DND-41 (cell line): ENCODE measurements at regions not wholly inside any gene's neighbourhood (a gene's known extent, or its start where the extent isn't known, plus 50 kb on each side); places are given as distances from the start of the nearest gene placed in this dataset.

Source experiments
- ATAC-seq: fragments of 200-7000 bp; cut with Tn5 transposase; 3 replicates; pipeline ENCODE4 v1.9.1; 2021; ENCODE audit warnings: low read depth; ENCODE audit not compliant: insufficient read depth
- DNase-seq: peaks from one replicate; pipeline ENCODE4 v3.0.0-alpha.2; 2020
- H2AFZ ChIP-seq: 2 replicates; pipeline ENCODE4 v1.6.0; 2012; ENCODE audit warnings: low read depth, low read length
- H3K27ac ChIP-seq: 2 replicates; pipeline ENCODE4 v1.5.1; 2012; ENCODE audit warnings: low read length, inconsistent platforms
- H3K27me3 ChIP-seq: fragments of 200-600 bp; sonication (generic); 2 replicates; pipeline ENCODE4 v1.6.0; 2012; ENCODE audit warnings: low read length, mild to moderate bottlenecking, inconsistent platforms; ENCODE audit not compliant: insufficient read depth, poor library complexity
- H3K36me3 ChIP-seq: 2 replicates; pipeline ENCODE4 v1.5.1; 2012; ENCODE audit warnings: low read length, inconsistent platforms; ENCODE audit not compliant: insufficient read depth
- H3K4me1 ChIP-seq: 2 replicates; pipeline ENCODE4 v1.5.1; 2012; ENCODE audit warnings: mild to moderate bottlenecking, low read length; ENCODE audit not compliant: insufficient read depth
- H3K4me2 ChIP-seq: 2 replicates; pipeline ENCODE4 v1.6.0; 2012; ENCODE audit warnings: mild to moderate bottlenecking, moderate library complexity, low read length, inconsistent platforms; ENCODE audit not compliant: insufficient read depth
- H3K4me3 ChIP-seq, 2 experiments: fragments of 200-600 bp in 1 of 2; shearing (Covaris generic) in 1 of 2; 2 replicates each; pipeline ENCODE4 v1.5.1; 2012 to 2016; ENCODE audit warnings: inconsistent platforms in 2 of 2, low read length in 2 of 2, mild to moderate bottlenecking in 2 of 2, low read depth in 1 of 2, moderate library complexity in 1 of 2
- H3K79me2 ChIP-seq: 2 replicates; pipeline ENCODE4 v1.6.0; 2012; ENCODE audit warnings: low read length, inconsistent platforms; ENCODE audit not compliant: insufficient read depth
- H3K9ac ChIP-seq: 2 replicates; pipeline ENCODE4 v1.6.0; 2012; ENCODE audit warnings: low read depth, mild to moderate bottlenecking, inconsistent platforms, low read length, moderate library complexity
- H3K9me3 ChIP-seq: 2 replicates; pipeline ENCODE4 v1.5.1; 2012; ENCODE audit warnings: low read length, moderate library complexity, mild to moderate bottlenecking, inconsistent platforms; ENCODE audit not compliant: insufficient read depth, severe bottlenecking
- H4K20me1 ChIP-seq: 2 replicates; pipeline ENCODE4 v1.6.0; 2012; ENCODE audit warnings: low read length; ENCODE audit not compliant: insufficient read depth
- CTCF ChIP-seq: IDR thresholded peaks from 2 replicates; pipeline ENCODE4 v1.5.1; 2012; ENCODE audit warnings: borderline replicate concordance, low read length, moderate library complexity, mild to moderate bottlenecking; ENCODE audit not compliant: poor library complexity, severe bottlenecking; ENCODE audit errors: extremely low read depth
- EZH2 ChIP-seq: IDR thresholded peaks from 3 replicates; pipeline ENCODE4 v1.6.1; 2012; ENCODE audit warnings: borderline replicate concordance, low read depth, mild to moderate bottlenecking, moderate library complexity, low read length, inconsistent platforms; ENCODE audit not compliant: severe bottlenecking

- Histone ChIP-seq H3K9ac (no peak overlapping the region), H3K4me3 (no peak overlapping the region), H3K79me2 (no peaks in the 10 kb centered on the region), H3K27me3 (peaks cover 4% of the 10 kb centered on the region), H3K4me1 (no peaks in the 10 kb centered on the region), H2AFZ (no peak overlapping the region), H3K4me2 (no peak overlapping the region), H4K20me1 (no peaks in the 10 kb centered on the region), H3K36me3 (no peaks in the 10 kb centered on the region), H3K27ac (no peak overlapping the region), H3K9me3 (no peaks in the 10 kb centered on the region)
- DNase-seq, result no peak
- TF ChIP-seq EZH2 (no peak), CTCF (no peak)
- ATAC-seq, result no peak
Measured at GRCh38 chr2:180753809-180754761, 226.3 kb upstream of the UBE2E3 start.

GRCh38 chr2:180751306-180751920 lies 229.0 kb upstream of the UBE2E3 start:
- no peaks in the 10 kb centered on the region for H3K79me2 ChIP-seq
- H3K4me3 ChIP-seq, result no peak overlapping the region
- ATAC-seq (no peak), DNase-seq (no peak)
- H4K20me1 ChIP-seq, result no peaks in the 10 kb centered on the region
- H3K27me3 ChIP-seq, result peaks cover 4% of the 10 kb centered on the region
- no peak for TF ChIP-seq CTCF
- no peak for TF ChIP-seq EZH2
- H3K4me1 ChIP-seq, result no peaks in the 10 kb centered on the region
- no peak overlapping the region for H3K4me2 ChIP-seq
- no peaks in the 10 kb centered on the region for H3K9me3 ChIP-seq
- H3K36me3 ChIP-seq, result no peaks in the 10 kb centered on the region
- no peak overlapping the region for H3K9ac ChIP-seq
- H3K27ac ChIP-seq, result no peak overlapping the region
- H2AFZ ChIP-seq, result no peak overlapping the region

- Histone ChIP-seq H3K9ac (no peak overlapping the region), H3K9me3 (no peaks in the 10 kb centered on the region), H3K36me3 (no peaks in the 10 kb centered on the region), H3K27me3 (peaks cover 4% of the 10 kb centered on the region), H2AFZ (no peak overlapping the region), H3K4me3 (no peak overlapping the region), H3K4me1 (no peaks in the 10 kb centered on the region), H4K20me1 (no peaks in the 10 kb centered on the region), H3K27ac (no peak overlapping the region), H3K79me2 (no peaks in the 10 kb centered on the region), H3K4me2 (no peak overlapping the region)
- TF ChIP-seq EZH2 (no peak), CTCF (no peak)
- DNase-seq (no peak), ATAC-seq (no peak)
Measured at GRCh38 chr2:180747728-180748127, 232.7 kb upstream of the UBE2E3 start.
